ENCODE measurements at regions not wholly inside any gene's neighbourhood (a gene's known extent, or its start where the extent isn't known, plus 50 kb on each side); places are given as distances from the start of the nearest gene placed in this dataset.
"Not testable (repeated sequence)": the region's sequence is repeated elsewhere in the genome, so short reads cannot be mapped to it uniquely, and the experiment has no call there.

GRCh38 chr3:72032441-72033135 lies 247.6 kb upstream of the PROK2 start:
- DNase-seq, result no peak

- DNase-seq, result no peak
Observed at GRCh38 chr3:72031581-72031980, 246.6 kb upstream of the PROK2 start.

GRCh38 chr3:72030296-72030695 lies 245.3 kb upstream of the PROK2 start:
- DNase-seq, result not testable (repeated sequence)

- DNase-seq, result not testable (repeated sequence)
Observed at GRCh38 chr3:72028726-72029125, 243.8 kb upstream of the PROK2 start.

- DNase-seq, result not testable (repeated sequence)
Observed at GRCh38 chr3:72028307-72028706, 243.4 kb upstream of the PROK2 start.

GRCh38 chr3:72027728-72028127 lies 242.8 kb upstream of the PROK2 start:
- DNase-seq, result not testable (repeated sequence)

- DNase-seq, result no peak
Observed at GRCh38 chr3:72022027-72022426, 237.1 kb upstream of the PROK2 start.

- no peak for DNase-seq
Observed at GRCh38 chr3:72021531-72021930, 236.6 kb upstream of the PROK2 start.

- DNase-seq, result no peak
Observed at GRCh38 chr3:72018343-72018984, 233.5 kb upstream of the PROK2 start.

GRCh38 chr3:72017935-72018334 lies 233.0 kb upstream of the PROK2 start:
- no peak for DNase-seq

GRCh38 chr3:72017311-72017710 lies 232.4 kb upstream of the PROK2 start:
- no peak for DNase-seq

GRCh38 chr3:72015463-72015862 lies 230.5 kb upstream of the PROK2 start:
- DNase-seq, result no peak

GRCh38 chr3:72013084-72013483 lies 228.1 kb upstream of the PROK2 start:
- no peak for DNase-seq

- no peak for DNase-seq
Observed at GRCh38 chr3:72012363-72012762, 227.4 kb upstream of the PROK2 start.

GRCh38 chr3:72011485-72011884 lies 226.5 kb upstream of the PROK2 start:
- peak; percentile 63 for DNase-seq

- no peak for DNase-seq
Observed at GRCh38 chr3:72009851-72010443, 225.0 kb upstream of the PROK2 start.

GRCh38 chr3:72008226-72008996 lies 223.5 kb upstream of the PROK2 start:
- no peak for DNase-seq

GRCh38 chr3:72006631-72007556 lies 221.9 kb upstream of the PROK2 start:
- DNase-seq, result no peak

GRCh38 chr3:72004749-72005292 lies 219.9 kb upstream of the PROK2 start:
- peak; percentile 26 for DNase-seq

- no peak for DNase-seq
Observed at GRCh38 chr3:72003936-72004335, 219.0 kb upstream of the PROK2 start.

- DNase-seq, result no peak
Observed at GRCh38 chr3:72001758-72002157, 216.8 kb upstream of the PROK2 start.

Data from kidney glomerular epithelial cell (primary cell).